HG02981 (cell line): ENCODE measurements at regions not wholly inside any gene's neighbourhood (a gene's known extent, or its start where the extent isn't known, plus 50 kb on each side); places are given as distances from the start of the nearest gene placed in this dataset.
"Not testable (repeated sequence)": the region's sequence is repeated elsewhere in the genome, so short reads cannot be mapped to it uniquely, and the experiment has no call there.

ENCODE experiments used
- ATAC-seq: cut with Tn5 transposase; IDR thresholded peaks from one replicate; pipeline ENCODE4 v1.9.1; 2021; ENCODE audit warnings: mild to moderate bottlenecking, moderate library complexity; ENCODE audit not compliant: unreplicated experiment

- ATAC-seq: no peak
These were observed 50.6 kb upstream of the SLC44A3 start for GRCh38 chr1:94769551-94769950.

- ATAC-seq: no peak
These were observed 52.1 kb upstream of the SLC44A3 start for GRCh38 chr1:94768036-94768435.

DNA sequence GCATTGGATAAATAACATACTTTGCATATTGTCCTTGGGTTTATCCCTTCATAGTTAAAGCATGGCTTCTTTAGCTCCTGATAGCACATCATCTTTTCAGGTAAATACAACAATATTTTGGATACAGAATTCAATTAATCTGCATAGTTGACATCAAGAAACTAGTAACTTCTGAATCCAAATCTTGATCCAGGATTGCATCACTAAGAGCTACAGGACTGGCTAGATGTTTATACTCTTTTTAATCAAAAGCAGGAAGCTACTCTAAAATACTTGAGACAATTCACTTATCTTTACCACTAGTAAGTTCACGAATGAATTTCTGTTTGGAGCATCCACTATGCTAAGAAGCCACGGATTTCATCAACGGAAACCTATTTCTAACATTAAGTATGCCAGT is 54.2 kb upstream of the SLC44A3 start:
- no peak for ATAC-seq

DNA sequence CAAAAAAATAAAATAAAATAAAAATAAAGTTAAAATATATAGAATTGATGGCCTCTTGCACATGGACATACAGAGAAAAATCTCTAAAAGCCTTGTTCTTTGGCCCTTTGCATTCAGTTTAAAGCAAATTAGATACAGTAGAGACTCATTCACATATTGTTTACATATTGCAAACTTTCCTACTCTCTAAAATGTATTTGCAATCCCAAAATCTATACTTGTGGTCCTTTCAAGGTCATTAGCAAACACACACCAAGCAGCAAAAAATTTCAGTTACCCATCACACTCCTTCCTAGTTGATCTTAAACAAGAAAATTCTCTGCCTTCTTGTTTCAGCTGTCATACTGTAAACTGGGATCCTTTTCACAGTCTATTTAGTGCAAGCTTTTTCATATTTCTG is 61.0 kb upstream of the SLC44A3 start:
- ATAC-seq: no peak

DNA sequence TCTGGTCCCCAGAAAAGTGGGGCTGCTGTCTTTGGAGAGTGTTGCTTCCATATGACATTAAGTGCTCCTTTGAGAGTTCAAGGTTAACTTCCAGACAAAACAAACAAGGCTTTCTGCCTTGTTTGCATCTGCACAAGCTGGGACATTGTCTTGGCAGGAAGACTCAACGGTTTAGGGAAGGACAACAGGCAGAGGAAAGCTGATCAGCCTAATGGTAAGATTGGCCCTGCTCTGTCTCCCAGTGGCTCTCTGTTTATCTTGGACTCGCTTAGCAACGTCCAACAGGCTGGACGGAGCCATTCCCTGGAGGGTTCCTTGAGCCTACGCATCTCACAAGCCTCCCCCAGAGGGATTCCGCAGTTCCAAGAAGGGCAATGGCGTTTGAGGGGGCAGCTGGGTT is 62.2 kb upstream of the SLC44A3 start:
- ATAC-seq: no peak

GRCh38 chr1:94755675-94756074 is 64.5 kb upstream of the SLC44A3 start:
- ATAC-seq: no peak

GRCh38 chr1:94755016-94755415 is 65.1 kb upstream of the SLC44A3 start:
- ATAC-seq: not testable (repeated sequence)

- no peak for ATAC-seq
These were observed 65.6 kb upstream of the SLC44A3 start for GRCh38 chr1:94754570-94754969.

GRCh38 chr1:94754095-94754494 is 66.1 kb upstream of the SLC44A3 start:
- no peak for ATAC-seq

- no peak for ATAC-seq
These were observed 66.8 kb upstream of the SLC44A3 start for GRCh38 chr1:94753171-94753972.

- ATAC-seq: not testable (repeated sequence)
These were observed 68.7 kb upstream of the SLC44A3 start for GRCh38 chr1:94751483-94751882.

GRCh38 chr1:94746635-94747525 is 73.3 kb upstream of the SLC44A3 start:
- no peak for ATAC-seq

DNA sequence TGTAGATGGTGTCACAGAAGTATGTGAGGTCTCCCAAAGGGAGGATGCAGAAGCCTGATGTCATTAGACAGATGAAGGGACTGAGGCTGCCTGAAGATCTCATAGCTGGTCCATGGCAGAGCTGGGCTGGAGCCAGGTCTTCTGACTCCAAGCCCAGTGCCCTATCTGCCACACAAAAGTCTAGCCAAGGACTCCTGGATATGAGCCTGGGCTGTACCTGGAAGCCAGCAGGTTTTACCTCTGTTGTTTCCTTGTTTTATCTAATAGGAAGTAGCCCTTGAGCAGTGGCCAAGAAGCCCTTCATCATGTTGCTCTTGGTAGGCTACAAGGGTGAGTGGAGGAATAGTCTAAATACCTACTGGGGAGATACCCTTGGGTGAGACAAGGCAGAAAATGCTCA is 74.4 kb upstream of the SLC44A3 start:
- no peak for ATAC-seq

- ATAC-seq: no peak
These were observed 76.3 kb upstream of the SLC44A3 start for GRCh38 chr1:94743862-94744261.

GRCh38 chr1:94741996-94742395 is 78.2 kb upstream of the SLC44A3 start:
- ATAC-seq: no peak

- ATAC-seq: no peak
These were observed 78.6 kb upstream of the SLC44A3 start for GRCh38 chr1:94741510-94741909.

DNA sequence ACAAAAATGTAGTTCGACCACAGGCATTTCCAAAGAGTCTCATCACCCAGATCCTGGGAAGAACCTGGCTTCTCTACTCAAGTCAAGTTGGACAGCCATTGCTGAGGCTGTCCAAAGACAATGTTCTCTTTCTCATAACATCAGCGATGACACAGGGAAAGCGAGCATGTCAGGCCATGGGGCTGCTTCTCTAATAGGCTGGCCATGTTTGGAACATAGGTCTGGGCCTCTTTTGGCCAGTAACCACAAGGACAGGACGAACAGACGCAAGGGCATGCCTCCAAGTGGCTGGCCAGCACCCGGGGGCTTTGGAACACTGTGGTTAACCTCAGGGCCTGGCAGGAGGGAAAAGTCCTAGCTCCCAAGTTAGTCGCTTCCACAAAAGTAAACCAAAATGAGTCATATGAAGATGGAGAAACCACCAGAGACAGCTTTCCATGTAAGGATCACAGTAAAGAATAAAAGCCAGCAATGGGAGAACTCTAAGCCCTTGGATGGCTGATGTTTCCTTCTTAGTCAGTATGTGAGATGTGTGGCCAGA is 80.6 kb upstream of the SLC44A3 start:
- no peak for ATAC-seq

DNA sequence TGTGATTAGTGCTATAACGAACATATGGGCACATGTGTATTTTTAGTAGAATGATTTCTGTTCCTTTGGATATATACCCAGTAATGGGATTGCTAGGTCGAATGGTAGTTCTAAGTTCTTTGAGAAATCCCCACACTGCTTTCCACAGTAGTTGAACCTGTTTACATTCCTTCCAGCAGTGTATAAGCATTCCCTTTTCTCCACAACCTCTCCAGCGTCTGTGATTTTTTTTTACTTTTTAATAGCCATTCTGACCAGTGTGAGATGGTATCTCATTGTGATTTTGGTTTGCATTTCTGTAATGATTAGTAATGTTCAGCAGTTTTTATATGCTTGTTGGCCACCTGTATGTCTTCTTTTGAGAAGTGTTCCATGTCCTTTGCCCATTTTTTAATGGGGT is 81.8 kb upstream of the SLC44A3 start:
- no peak for ATAC-seq

- ATAC-seq: no peak
These were observed 82.8 kb upstream of the SLC44A3 start for GRCh38 chr1:94737124-94737998.

DNA sequence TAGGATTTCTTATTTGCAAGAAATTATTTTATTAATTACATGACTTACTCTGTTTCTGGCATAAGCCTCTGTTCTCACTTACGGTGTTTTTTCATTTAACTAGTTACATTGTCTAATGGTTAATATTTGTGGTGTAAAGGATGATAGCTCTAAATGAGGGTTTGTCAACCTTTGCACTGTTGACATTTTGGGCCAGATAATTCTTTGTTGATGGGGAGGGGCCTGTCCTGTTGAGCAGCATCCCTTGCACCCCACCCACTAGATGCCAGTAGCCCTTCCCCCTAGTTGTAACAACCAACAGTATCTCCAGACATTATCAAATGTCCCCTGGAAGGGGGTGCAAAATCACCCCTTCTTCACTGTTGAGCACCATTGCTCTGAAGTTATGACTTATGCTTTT is 83.6 kb upstream of the SLC44A3 start:
- no peak for ATAC-seq

- no peak for ATAC-seq
These were observed 84.1 kb upstream of the SLC44A3 start for GRCh38 chr1:94736073-94736472.
